ENCODE measurements at regions not wholly inside any gene's neighbourhood (a gene's known extent, or its start where the extent isn't known, plus 50 kb on each side); places are given as distances from the start of the nearest gene placed in this dataset.

DNA sequence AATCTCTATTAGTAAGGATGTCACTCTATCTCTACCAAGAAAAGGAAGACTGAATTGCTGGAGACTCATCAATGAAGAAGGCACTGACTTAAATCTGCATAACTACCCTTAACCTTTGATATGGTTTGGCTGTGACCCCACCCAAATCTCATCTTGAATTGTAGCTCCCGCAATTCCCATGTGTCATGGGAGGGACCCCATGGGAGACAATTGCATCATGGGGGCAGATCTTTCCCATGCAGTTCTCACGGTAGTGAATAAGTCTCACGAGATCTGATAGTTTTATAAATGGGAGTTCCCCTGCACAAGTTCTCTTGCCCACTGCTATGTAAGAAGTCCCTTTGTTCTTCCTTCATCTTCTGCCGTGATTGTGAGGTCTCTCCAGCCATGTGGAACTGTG is 73.4 kb upstream of the PPM1H start:
- TF ChIP-seq, protein P1, sequence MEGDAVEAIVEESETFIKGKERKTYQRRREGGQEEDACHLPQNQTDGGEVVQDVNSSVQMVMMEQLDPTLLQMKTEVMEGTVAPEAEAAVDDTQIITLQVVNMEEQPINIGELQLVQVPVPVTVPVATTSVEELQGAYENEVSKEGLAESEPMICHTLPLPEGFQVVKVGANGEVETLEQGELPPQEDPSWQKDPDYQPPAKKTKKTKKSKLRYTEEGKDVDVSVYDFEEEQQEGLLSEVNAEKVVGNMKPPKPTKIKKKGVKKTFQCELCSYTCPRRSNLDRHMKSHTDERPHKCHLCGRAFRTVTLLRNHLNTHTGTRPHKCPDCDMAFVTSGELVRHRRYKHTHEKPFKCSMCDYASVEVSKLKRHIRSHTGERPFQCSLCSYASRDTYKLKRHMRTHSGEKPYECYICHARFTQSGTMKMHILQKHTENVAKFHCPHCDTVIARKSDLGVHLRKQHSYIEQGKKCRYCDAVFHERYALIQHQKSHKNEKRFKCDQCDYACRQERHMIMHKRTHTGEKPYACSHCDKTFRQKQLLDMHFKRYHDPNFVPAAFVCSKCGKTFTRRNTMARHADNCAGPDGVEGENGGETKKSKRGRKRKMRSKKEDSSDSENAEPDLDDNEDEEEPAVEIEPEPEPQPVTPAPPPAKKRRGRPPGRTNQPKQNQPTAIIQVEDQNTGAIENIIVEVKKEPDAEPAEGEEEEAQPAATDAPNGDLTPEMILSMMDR (conservative IDR thresholded peaks at IDR 0.05; ENCODE audit: low read depth, low read length) = no peak
- no peak for TF ChIP-seq EZH2 (IDR thresholded peaks at IDR 0.05; ENCODE audit: borderline replicate concordance, low read depth, low read length, poor library complexity, severe bottlenecking)
